Mononuclear cell (primary cell): ENCODE measurements at regions not wholly inside any gene's neighbourhood (a gene's known extent, or its start where the extent isn't known, plus 50 kb on each side); places are given as distances from the start of the nearest gene placed in this dataset.

Source experiments
- H3K27me3 ChIP-seq: 2 replicates; pipeline ENCODE4 v1.6.0; 2011; ENCODE audit warnings: low read length, control low read depth; ENCODE audit not compliant: insufficient read depth
- H3K4me1 ChIP-seq: 2 replicates; pipeline ENCODE4 v1.5.1; 2011; ENCODE audit warnings: mild to moderate bottlenecking, low read length, control low read depth; ENCODE audit not compliant: insufficient read depth
- H3K4me3 ChIP-seq: 2 replicates; pipeline ENCODE4 v1.5.1; 2011; ENCODE audit warnings: mild to moderate bottlenecking, low read length, moderate library complexity
- H3K9me3 ChIP-seq: 2 replicates; pipeline ENCODE4 v1.5.1; 2011; ENCODE audit warnings: low read depth, mild to moderate bottlenecking, control low read depth, low read length

DNA sequence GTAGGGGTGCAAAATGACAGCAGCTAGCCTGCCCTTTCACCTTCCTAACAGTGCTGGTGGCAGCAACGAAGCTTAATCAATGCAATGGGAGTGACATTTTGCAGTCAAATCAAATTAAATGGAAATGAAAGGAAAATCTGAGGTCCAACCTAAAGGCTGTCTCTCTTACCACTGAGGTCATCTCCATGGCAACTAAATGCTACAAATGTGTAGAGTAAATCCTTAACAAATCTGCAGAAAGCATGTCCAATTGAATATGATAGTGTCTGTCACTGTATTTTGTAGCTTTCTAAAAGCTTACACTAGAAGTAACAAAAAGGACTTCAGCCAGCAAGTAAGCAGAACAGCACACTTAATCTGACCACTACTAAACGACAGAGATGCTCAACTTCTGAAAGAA, 488.8 kb downstream of the BCAT1 start:
- no peak overlapping the region for H3K4me3 ChIP-seq
- no peaks in the 10 kb centered on the region for H3K4me1 ChIP-seq
- H3K27me3 ChIP-seq: no peaks in the 10 kb centered on the region
- H3K9me3 ChIP-seq: no peaks in the 10 kb centered on the region

DNA sequence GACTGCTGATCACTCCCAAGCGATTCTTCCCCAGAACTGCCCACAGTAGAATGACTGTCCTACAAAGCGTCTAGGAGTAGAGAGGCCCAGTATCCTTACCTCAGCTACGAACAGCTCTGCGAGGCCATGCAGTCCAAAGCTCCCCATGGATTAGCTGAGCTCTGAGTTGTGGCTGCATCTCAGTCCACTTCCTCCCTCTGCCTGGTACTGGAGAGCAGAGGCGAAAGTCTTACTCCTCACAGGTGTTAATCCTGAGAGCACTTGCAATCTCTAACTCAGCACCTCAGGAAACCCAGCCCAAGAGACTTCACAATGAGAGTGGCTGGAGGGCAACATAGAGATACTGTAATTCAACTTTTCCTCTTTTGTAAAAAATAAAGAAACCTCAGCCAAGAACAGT, 493.1 kb downstream of the BCAT1 start:
- Histone ChIP-seq H3K4me1 (no peaks in the 10 kb centered on the region), H3K27me3 (no peaks in the 10 kb centered on the region)

DNA sequence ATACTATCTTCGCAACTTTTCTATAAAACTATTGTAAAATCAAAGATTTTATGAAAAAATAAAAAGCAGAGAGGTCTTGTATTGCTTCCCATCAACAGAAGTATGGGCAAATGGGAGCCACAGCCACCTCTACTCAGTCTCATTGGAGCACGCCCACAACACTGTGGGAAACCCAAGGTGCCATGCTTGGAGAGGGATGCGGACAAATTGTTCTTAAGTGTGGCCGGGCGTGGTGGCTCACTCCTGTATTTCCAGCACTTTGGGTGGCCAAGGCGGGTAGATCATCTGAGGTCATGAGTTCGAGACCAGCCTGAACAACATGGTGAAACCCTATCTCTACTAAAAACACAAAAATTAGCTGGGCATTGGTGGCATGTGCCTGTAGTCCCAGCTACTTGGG, 498.2 kb upstream of the SOX5 start:
- H3K9me3 ChIP-seq: no peaks in the 10 kb centered on the region
- H3K27me3 ChIP-seq: no peaks in the 10 kb centered on the region
- no peak overlapping the region for H3K4me3 ChIP-seq
- H3K4me1 ChIP-seq: no peaks in the 10 kb centered on the region

More for the DNA sequence above, 493.1 kb downstream of the BCAT1 start:
- Histone ChIP-seq H3K4me3 (no peak overlapping the region), H3K9me3 (no peaks in the 10 kb centered on the region)

DNA sequence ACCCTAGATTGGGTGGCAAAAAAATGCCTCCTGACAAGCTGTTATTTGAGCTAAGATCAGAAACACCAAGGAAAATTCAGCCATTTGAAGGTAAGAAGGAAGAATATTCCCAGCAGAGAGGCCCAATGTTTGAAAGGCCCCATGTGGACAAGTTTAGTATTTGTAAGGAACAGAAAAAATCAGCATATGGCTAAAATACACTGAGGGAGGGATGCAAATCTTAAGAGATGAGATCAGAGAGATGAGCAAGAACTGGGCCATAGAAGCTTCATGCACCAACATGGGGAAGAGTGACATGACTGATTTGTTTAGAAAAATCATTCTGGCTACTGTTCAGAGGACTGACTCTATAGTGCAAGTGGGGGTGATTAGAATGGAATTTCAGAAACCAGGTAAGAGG, 496.8 kb upstream of the SOX5 start:
- Histone ChIP-seq H3K9me3 (no peaks in the 10 kb centered on the region), H3K27me3 (no peaks in the 10 kb centered on the region), H3K4me3 (no peak overlapping the region), H3K4me1 (no peaks in the 10 kb centered on the region)

DNA sequence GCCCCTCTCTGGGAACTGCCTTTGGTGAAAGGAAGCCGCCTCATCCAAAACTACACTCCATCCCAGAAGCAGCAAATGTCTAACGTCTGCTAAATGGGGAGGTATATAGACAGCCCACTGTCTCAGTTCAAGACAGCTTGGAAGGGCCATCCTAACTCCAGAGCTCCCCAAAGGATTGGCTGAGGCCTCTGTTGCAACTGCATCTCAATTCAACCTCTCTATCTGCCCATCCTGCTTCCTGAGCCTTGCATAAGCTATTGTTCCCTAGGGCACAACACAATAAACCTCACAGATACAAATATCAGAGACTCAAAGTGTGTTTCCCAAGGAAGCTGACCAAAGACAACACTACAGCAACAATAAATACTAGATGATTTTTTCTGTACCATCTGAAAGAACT, 495.2 kb upstream of the SOX5 start:
- no peaks in the 10 kb centered on the region for H3K9me3 ChIP-seq
- no peak overlapping the region for H3K4me3 ChIP-seq
- H3K4me1 ChIP-seq: no peaks in the 10 kb centered on the region
- no peaks in the 10 kb centered on the region for H3K27me3 ChIP-seq

DNA sequence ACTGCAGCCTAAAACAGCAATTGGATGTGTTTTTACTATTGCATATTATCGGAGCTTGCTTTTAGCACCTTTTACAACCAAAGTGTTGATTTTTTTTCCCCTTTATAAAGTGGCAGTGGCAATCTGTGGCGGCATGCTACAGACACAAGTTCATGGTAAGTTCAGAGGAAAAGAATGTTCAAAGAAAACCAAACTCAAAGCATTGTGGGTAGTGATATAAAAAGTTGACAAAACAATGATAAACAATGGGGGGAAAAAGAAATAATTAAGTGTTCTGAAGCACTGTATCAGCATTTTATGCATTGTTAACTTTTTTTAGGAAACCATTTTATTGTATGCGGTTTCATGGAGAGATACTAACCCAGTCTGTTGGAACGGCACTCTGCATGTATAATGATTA, 492.0 kb upstream of the SOX5 start:
- Histone ChIP-seq H3K9me3 (no peaks in the 10 kb centered on the region), H3K27me3 (no peaks in the 10 kb centered on the region), H3K4me1 (no peaks in the 10 kb centered on the region), H3K4me3 (no peak overlapping the region)

DNA sequence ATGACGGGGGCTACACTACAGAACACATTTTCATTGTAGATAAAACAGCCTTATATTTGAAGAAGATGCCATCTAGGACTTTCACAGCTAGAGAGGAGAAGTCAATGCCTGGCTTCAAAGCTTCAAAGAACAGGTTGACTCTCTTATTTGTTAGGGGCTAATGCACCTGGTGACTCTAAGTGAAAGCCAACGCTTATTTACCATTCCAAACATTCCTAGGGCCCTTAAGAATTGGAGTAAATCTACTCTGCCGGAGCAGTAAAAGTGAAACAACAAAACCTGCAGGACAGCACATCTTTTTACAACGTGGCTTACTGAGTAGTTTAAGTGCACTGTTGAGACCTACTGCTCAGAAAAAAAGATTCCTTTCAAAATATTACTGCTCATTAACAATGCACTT, 487.2 kb upstream of the SOX5 start:
- Histone ChIP-seq H3K4me1 (no peaks in the 10 kb centered on the region), H3K4me3 (no peak overlapping the region), H3K9me3 (no peaks in the 10 kb centered on the region), H3K27me3 (no peaks in the 10 kb centered on the region)

DNA sequence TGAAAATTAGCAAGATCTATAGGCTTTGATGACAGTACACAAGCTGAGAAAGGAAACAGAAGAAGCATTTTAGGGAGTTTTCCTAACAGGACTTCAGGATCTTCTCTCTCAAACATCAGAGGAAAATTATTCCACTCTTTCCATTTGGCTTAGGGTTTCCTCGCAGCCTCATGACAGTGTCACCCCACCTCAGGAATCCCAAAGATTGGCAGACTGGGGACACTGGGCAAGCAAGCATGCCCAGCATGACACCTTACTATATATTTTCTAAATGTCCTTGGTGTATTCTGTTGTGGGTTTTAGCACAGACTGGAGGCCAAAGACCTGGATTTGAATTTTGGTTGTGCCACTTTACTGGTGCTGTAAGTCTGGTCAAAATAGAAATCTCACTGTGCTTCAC, 482.4 kb upstream of the SOX5 start:
- H3K27me3 ChIP-seq: no peaks in the 10 kb centered on the region
- H3K4me3 ChIP-seq: no peak overlapping the region
- H3K4me1 ChIP-seq: no peaks in the 10 kb centered on the region
- no peaks in the 10 kb centered on the region for H3K9me3 ChIP-seq

DNA sequence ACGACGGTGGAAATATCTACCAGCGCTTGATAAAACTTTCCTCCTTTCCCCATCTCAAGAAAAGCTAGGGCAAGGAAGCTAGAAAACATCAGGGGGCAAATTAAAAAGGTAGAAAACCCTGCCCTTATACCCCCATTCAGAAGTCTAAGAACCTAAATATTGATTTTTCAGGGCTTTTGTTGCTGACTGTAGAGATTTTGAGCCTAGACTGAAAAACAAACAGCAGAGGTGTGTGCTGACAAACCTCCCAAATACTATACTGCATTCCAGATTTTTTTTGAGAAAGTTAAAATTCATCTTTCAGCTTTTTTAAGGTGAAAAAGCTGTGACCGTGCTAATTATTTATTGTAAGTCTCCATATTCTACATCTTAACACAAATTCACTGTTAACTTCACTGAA, 478.3 kb upstream of the SOX5 start:
- no peak overlapping the region for H3K4me3 ChIP-seq
- H3K27me3 ChIP-seq: no peaks in the 10 kb centered on the region
- H3K4me1 ChIP-seq: no peaks in the 10 kb centered on the region
- no peaks in the 10 kb centered on the region for H3K9me3 ChIP-seq

DNA sequence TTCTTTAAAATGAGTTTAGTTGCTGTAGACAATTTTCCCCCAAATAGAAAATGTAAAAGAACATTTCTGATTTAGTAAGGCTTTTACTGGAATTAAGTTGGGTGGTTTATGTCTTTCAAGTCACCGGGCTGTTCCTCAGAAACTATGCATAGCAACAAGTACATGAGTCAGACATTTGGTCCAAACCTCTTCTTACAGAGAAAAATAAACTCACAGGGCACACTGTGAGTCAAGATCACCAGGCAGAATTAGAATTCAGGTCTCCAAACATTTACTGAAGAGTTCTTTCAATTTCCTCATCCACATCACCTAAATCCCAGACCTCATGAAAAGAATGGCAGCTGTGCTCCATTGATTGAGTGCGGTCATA, 476.1 kb upstream of the SOX5 start:
- no peaks in the 10 kb centered on the region for H3K4me1 ChIP-seq
- H3K27me3 ChIP-seq: no peaks in the 10 kb centered on the region
- no peaks in the 10 kb centered on the region for H3K9me3 ChIP-seq
- no peak overlapping the region for H3K4me3 ChIP-seq

DNA sequence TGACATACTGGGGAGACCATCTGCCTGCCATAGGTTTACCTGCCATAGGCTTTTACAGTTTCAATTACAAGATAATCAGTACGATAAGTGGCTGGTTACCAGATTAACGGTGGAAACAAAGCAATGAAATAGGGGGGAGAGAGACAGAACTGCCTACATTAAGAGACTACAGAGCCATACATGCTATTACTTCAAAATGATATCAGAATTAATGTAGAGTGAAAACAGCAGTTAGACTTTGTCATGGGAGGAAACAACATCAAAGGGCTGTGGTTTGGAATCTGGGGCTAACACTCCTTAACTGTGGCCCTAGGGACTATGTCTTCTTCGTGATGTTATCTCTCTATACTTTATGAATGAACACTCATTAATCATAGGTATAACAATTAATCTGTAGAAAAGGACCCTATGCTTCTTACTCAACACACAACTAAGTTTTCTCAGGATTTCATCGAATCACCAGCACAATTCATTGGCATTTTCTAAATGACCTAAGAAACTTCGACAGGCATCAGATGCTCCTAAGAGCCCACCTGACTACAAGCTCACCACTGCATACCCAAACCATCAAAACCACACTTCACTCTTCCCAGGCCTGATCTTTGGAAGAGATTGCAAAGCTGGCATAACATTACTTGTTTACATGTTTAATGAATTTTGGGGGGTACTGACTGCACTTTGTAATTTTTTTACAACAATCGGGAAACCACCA, 475.6 kb upstream of the SOX5 start:
- Histone ChIP-seq H3K9me3 (no peaks in the 10 kb centered on the region), H3K4me3 (no peak overlapping the region), H3K27me3 (no peaks in the 10 kb centered on the region), H3K4me1 (no peaks in the 10 kb centered on the region)

DNA sequence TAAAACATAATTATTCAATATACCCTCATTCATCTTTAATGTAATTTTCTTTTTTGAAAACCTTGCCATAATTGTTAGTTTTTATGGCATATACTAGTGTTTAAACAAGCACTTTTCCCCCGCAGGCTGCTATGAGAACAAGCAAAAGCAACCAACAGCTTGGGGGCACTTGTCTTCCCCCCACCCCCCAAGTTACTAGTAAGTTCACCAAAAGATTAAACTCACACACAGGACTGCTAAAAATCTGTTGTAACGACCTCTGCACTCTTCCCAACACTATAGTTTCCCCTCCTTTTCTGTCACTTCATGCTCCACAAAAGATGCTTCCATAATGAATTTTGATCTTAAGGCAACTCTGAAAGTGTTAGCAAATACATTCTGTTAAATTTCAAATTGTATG, 474.9 kb upstream of the SOX5 start:
- Histone ChIP-seq H3K4me3 (no peak overlapping the region), H3K9me3 (no peaks in the 10 kb centered on the region), H3K27me3 (no peaks in the 10 kb centered on the region), H3K4me1 (no peaks in the 10 kb centered on the region)

DNA sequence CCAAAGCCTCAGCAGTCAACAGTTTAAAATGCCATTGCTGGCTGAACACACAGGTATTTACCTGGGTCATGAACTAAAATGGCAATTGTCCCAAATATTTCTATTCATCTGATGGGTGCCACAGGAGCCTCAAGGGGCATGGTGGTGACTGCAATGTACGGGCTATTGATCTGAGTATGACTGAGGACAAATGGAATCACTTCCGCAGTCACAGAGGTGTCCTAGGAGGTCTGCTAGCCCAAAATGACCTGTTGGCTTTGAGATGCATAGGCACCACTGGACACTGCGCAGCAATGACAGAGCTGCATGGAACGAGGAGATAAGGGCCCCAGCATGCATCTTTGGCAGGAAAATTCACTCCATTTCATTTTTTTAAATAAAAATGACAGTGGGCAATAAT, 474.1 kb upstream of the SOX5 start:
- H3K4me1 ChIP-seq: no peaks in the 10 kb centered on the region
- no peaks in the 10 kb centered on the region for H3K9me3 ChIP-seq
- no peak overlapping the region for H3K4me3 ChIP-seq
- H3K27me3 ChIP-seq: no peaks in the 10 kb centered on the region

DNA sequence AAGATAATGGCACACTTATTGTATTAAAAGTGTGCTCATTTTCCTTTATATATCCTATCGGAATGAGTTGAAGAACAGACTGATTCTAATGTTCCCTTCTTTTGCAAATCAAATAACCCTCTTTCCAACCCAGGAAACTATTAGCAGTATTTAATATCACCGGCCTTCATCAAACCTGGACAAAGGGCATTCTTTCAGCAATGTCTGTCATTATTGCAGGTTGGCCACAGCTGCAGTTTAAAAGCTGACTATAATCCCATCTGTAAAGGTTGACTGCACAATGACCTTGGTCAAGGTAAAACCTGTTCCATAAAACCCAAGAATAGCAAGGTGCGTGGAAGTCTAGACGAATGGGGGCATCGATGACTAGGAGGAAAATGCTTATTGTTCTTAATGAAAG, 472.3 kb upstream of the SOX5 start:
- Histone ChIP-seq H3K4me3 (no peak overlapping the region), H3K27me3 (no peaks in the 10 kb centered on the region), H3K4me1 (no peaks in the 10 kb centered on the region), H3K9me3 (no peaks in the 10 kb centered on the region)

DNA sequence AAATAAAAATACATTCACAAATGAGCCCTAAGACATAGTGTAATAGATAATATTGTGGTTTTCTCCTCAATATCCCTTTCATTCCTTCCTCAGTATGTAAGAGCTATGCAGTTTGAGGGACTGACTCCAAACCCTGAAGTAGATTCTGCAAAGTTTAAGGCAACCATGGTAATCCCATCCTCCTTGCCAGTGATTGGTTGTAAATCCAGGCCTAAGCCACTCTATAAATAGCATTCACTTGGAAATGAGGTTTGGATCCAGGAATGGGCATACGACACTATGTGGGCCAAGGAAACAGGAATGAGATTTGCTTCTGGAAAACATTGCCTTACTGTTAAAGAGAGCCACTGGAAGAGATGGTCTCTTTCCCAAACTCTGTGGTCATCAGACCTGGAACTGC, 468.7 kb upstream of the SOX5 start:
- Histone ChIP-seq H3K4me1 (peaks cover 11% of the 10 kb centered on the region), H3K9me3 (no peaks in the 10 kb centered on the region), H3K4me3 (no peak overlapping the region), H3K27me3 (no peaks in the 10 kb centered on the region)

DNA sequence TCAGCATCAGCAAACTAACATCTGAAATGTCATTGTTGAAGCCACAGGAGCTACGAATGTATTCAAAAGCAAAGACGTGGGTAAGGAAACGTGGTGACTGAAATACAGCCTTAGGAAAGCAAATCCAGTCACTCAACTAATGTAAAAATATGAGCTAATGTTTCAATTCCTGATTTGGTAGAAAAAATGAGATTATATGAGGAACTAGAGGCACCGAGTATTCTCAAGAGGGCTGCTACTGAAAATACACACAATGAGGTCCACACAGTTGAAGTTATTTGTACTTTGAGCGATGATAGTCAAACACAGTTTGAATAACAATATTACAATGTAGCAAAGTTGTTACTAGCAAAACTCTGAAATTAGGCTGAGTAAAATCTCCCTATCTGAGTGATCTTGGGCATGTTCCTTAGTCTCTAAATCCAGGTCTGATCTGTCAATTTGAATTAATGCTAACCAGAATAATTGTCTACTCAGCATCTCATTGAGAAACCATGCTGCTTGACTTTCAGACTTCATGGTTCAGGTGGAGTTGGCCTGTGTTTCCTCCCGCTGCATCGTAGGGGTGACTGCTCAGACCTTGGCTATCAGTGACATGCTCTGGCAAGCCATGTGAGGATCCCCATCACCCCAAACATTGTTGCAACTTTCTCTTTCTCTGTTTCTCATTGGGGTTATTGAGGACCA, 467.1 kb upstream of the SOX5 start:
- no peaks in the 10 kb centered on the region for H3K9me3 ChIP-seq
- H3K4me3 ChIP-seq: no peak overlapping the region
- H3K4me1 ChIP-seq: peaks cover 11% of the 10 kb centered on the region
- H3K27me3 ChIP-seq: no peaks in the 10 kb centered on the region
